ENCODE measurements at regions not wholly inside any gene's neighbourhood (a gene's known extent, or its start where the extent isn't known, plus 50 kb on each side); places are given as distances from the start of the nearest gene placed in this dataset.

DNA sequence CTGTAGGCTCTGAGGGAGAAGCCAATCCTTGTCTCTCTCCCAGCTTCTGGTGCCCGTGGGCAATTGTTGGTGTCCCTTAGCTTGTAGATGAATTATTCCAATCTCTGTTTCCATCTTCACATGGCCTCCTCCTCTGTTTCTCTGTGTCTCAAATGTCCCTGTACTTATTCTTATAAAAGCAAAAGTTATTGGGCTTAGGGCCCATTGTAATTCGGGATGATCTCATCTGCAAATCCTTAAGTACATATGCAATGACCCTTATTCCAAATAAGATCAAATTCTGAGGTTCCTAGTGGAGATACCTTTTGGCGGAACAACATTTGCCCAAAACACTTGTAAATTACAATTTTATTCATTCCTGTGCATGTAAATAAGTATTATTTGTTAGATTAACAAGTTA is 147.4 kb upstream of the EPHA3 start:
- no peak for DNase-seq (ENCODE audit: low read depth, low spot score)
- TF ChIP-seq, protein P1, sequence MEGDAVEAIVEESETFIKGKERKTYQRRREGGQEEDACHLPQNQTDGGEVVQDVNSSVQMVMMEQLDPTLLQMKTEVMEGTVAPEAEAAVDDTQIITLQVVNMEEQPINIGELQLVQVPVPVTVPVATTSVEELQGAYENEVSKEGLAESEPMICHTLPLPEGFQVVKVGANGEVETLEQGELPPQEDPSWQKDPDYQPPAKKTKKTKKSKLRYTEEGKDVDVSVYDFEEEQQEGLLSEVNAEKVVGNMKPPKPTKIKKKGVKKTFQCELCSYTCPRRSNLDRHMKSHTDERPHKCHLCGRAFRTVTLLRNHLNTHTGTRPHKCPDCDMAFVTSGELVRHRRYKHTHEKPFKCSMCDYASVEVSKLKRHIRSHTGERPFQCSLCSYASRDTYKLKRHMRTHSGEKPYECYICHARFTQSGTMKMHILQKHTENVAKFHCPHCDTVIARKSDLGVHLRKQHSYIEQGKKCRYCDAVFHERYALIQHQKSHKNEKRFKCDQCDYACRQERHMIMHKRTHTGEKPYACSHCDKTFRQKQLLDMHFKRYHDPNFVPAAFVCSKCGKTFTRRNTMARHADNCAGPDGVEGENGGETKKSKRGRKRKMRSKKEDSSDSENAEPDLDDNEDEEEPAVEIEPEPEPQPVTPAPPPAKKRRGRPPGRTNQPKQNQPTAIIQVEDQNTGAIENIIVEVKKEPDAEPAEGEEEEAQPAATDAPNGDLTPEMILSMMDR (IDR thresholded peaks at IDR 0.05; ENCODE audit: insufficient read depth, low read length, missing control alignments) = no peak
- H3K4me3 ChIP-seq (ENCODE audit: low read depth, low read length) = no peak overlapping the region
- POLR2A ChIA-PET = interaction anchor here (0.7 kb wide), 1 partner anchor 27 kb away, joined by 3 read pairs; no protein-coding TSS in a partner anchor
- CTCF ChIA-PET = no interaction called here

DNA sequence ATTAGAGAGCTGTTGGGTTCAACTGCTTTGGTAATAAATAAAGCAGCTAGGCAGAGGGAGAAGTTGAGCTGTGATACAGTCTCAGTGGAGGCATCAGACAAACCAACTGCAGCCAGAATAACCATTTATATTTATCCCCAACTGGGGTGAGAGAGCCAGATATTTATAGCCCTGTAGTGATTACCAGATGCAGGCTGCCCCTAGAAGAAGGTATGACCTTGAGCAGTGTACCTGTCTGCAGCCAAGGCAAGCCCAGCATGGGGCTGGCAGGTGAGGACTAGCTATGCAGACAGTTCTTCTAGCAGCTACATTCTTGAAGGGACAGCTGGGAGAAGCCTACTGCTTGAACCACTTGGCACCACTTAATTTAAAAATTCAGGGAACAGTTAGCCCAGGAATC is 144.4 kb upstream of the EPHA3 start:
- CTCF ChIA-PET = no interaction called here

DNA sequence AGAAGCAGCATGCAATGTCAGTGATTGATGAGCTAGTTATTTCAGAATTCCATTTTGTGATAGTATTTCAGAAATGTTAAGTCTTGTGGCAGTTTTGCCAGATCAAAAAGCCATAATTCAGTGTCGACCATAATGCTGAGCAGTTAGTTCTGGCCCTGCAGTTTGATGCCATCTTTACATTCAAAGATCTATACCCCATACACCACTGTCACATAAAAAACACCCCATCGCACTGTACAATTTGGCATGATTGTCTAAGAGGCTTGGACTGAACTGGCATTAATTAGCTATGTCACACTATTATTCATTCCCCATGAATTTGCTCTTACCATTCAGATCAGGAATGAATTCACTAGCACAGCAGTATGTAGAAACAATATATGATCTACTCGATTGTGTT is 127.7 kb upstream of the EPHA3 start:
- DNase-seq (ENCODE audit: low read depth, low spot score) = no peak
- POLR2A ChIA-PET = no interaction called here
- H3K4me3 ChIP-seq (ENCODE audit: low read depth, low read length) = no peak overlapping the region
- TF ChIP-seq, protein P1 (IDR thresholded peaks at IDR 0.05; ENCODE audit: insufficient read depth, low read length, missing control alignments) = no peak
- CTCF ChIA-PET = no interaction called here

More for the DNA sequence above, 144.4 kb upstream of the EPHA3 start:
- no peak for DNase-seq (ENCODE audit: low read depth, low spot score)
- TF ChIP-seq, protein P1 (IDR thresholded peaks at IDR 0.05; ENCODE audit: insufficient read depth, low read length, missing control alignments) = no peak
- POLR2A ChIA-PET = no interaction called here
- H3K4me3 ChIP-seq (ENCODE audit: low read depth, low read length) = no peak overlapping the region

DNA sequence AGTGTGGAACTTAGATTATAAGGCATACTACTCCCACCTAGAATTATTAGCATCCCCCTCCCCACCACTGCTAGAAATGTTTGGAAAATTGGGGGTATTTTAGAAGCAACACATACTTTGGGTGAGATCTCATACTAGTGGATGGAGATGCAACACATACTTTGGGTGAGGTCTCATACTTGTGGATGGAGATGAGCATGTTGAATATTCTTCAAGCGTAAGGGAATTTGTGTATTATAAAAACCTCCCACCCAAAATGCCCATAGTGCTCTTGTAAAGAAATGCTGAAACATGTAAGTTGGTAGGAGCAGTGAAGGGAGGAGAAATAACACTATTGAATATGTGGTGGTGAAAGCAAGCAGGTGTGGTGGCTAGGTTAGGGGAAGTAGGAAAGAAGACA is 124.0 kb upstream of the EPHA3 start:
- ChIA-PET POLR2A (no interaction called here), CTCF (no interaction called here)
- no peak for DNase-seq (ENCODE audit: low read depth, low spot score)
- H3K4me3 ChIP-seq (ENCODE audit: low read depth, low read length) = no peak overlapping the region
- TF ChIP-seq, protein P1 (IDR thresholded peaks at IDR 0.05; ENCODE audit: insufficient read depth, low read length, missing control alignments) = no peak

DNA sequence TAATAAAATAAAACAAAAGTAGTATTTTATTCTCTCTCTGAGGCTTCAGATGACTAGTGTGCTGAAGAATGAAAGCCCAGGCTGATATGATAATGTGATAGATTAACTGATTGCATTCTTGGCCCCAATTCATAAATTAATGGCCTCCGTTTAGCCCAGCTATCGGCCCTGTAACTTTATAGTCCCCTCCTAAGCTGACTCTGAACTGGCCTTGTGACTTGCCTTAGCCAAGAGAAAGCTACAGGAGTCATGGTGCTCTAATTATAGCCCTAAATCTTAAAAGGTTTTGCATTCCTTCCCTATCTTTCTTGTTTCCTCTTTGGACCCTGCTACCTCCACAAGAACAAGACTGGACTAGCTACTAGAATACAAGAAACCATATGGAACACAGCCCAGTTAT is 123.2 kb upstream of the EPHA3 start:
- TF ChIP-seq, protein P1 (IDR thresholded peaks at IDR 0.05; ENCODE audit: insufficient read depth, low read length, missing control alignments) = no peak
- ChIA-PET POLR2A (no interaction called here), CTCF (no interaction called here)
- no peak for DNase-seq (ENCODE audit: low read depth, low spot score)
- no peak overlapping the region for H3K4me3 ChIP-seq (ENCODE audit: low read depth, low read length)

DNA sequence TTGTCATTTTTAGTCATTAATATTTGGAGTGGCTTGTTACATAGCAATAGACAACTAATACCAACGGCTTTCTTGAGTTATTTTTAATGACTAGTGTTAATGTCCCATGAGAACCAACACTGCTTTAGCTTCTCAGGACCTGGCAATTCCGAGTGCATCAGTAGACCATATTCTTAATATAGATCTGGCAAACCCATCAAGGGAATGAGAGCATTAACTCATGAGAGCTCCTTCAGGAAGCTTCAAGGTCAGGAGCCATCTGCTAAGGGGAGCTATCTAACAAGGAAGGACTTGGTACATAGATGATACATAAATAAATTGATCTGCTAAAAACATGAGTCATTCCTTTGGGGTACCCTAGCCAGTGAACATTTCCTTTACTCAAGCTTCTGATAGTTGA is 122.6 kb upstream of the EPHA3 start:
- H3K4me3 ChIP-seq (ENCODE audit: low read depth, low read length) = no peak overlapping the region
- no peak for DNase-seq (ENCODE audit: low read depth, low spot score)
- CTCF ChIA-PET = interaction anchor here (1.0 kb wide), 1 partner anchor 28 kb away, joined by 3 read pairs; no protein-coding TSS in a partner anchor
- POLR2A ChIA-PET = no interaction called here
- TF ChIP-seq, protein P1 (IDR thresholded peaks at IDR 0.05; ENCODE audit: insufficient read depth, low read length, missing control alignments) = no peak
